IPS DF 6.9 (cell line): ENCODE measurements at regions not wholly inside any gene's neighbourhood (a gene's known extent, or its start where the extent isn't known, plus 50 kb on each side); places are given as distances from the start of the nearest gene placed in this dataset.
A peak's percentile ranks its signal among the peaks of the same experiment; 100 is the strongest.
"Not testable (repeated sequence)": the region's sequence is repeated elsewhere in the genome, so short reads cannot be mapped to it uniquely, and the experiment has no call there.

Source experiments
- DNase-seq: peaks from one replicate; pipeline ENCODE4 v3.0.0-alpha.2; 2013; ENCODE audit warnings: low read depth, low spot score
- H3K27ac ChIP-seq: one replicate; pipeline ENCODE4 v1.5.1; 2013; ENCODE audit warnings: low read length, control low read depth
- H3K27me3 ChIP-seq: 2 replicates; pipeline ENCODE4 v1.6.1; 2013; ENCODE audit warnings: mild to moderate bottlenecking, low read length; ENCODE audit not compliant: control insufficient read depth, insufficient read depth
- H3K36me3 ChIP-seq: 2 replicates; pipeline ENCODE4 v1.6.1; 2013; ENCODE audit warnings: low read length; ENCODE audit not compliant: control insufficient read depth, insufficient read depth
- H3K4me1 ChIP-seq: 2 replicates; pipeline ENCODE4 v1.6.1; 2013; ENCODE audit warnings: low read length; ENCODE audit not compliant: control insufficient read depth, insufficient read depth
- H3K4me3 ChIP-seq: 2 replicates; pipeline ENCODE4 v1.5.1; 2013; ENCODE audit warnings: mild to moderate bottlenecking, low read length
- H3K9me3 ChIP-seq: 2 replicates; pipeline ENCODE4 v1.6.1; 2013; ENCODE audit warnings: low read length, inconsistent platforms; ENCODE audit not compliant: control insufficient read depth, insufficient read depth
- WGBS: extraction: QIAGEN DNeasy Blood & Tissue Kit; methylation state at CpG from one replicate; pipeline ENCODE4 v1.1.7; 2013; ENCODE audit warnings: mixed read lengths, missing lambda C conversion rate; ENCODE audit not compliant: insufficient read length, insufficient coverage; 5-methylcytosine and 5-hydroxymethylcytosine counted together

DNA sequence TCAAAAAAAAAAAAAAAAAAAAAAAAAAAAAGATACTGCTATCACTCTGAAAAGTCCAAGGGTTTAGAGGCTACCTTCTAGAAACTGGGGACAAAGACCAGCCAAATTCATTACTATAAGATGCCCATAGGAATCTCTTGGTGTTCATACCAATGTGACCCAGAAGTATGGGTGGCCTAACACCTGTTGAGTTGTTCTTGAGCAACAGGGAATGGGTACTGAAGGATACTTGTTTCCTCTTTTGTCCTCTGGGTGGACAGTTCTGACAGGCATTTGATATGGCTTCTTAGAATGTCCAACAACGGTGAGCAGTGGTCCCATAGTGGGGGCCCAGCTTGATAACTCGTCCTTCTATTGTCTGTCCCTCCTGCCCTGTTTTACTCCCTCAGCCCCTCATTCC lies 141.4 kb upstream of the PLEKHM1 start:
- Histone ChIP-seq H3K4me1 (no peaks in the 10 kb centered on the region), H3K4me3 (no peak overlapping the region), H3K36me3 (peaks cover 18% of the 10 kb centered on the region), H3K9me3 (no peaks in the 10 kb centered on the region), H3K27ac (no peak overlapping the region), H3K27me3 (no peaks in the 10 kb centered on the region)
- DNase-seq = no peak
- no CpG with 5 or more reads among the region's 2 CpGs for WGBS

- no peaks in the 10 kb centered on the region for H3K4me1 ChIP-seq
- no CpG with 5 or more reads among the region's 4 CpGs for WGBS
- H3K36me3 ChIP-seq = peaks cover 4% of the 10 kb centered on the region; the same call in 1 of the 2 replicates
- no peaks in the 10 kb centered on the region for H3K27me3 ChIP-seq
- no peak overlapping the region for H3K4me3 ChIP-seq
- DNase-seq = no peak
- no peaks in the 10 kb centered on the region for H3K9me3 ChIP-seq
- H3K27ac ChIP-seq = no peak overlapping the region
Observed at GRCh38 chr17:45639297-45639849, 144.7 kb upstream of the CRHR1 start.

DNA sequence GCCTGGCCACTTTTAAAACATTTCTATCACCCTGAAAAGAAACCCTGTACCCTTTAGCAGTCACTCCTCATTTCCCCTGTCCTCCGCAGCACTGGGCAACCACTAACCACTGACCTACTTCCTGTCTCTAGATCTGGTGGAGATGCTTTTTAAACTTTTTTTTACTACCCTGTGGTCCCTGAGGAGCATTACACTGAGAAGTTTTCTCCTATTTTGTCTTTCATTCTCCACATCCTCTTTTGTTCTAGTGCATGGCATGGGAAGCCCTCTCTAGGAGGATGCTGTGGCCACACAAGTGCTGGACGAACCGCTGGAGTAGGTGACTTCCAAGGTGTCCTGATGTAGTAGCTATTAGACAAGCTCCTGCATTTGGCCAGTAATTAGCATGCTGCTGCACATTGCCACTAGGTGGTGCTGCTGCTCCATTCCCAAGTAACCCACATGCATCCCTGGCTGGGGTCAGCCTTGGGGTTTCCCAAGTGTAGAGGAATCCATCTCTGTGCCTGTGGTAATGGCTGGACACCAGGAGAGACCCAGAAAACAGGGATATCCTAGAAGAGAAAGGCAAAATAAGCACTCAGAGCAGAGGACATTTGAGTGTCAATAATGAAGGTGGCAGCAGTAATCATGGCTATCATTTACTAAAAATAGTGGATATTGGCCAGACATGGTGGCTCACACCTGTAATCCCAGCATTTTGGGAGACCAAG lies 143.8 kb upstream of the CRHR1 start:
- Histone ChIP-seq H3K4me3 (no peak overlapping the region), H3K27ac (no peak overlapping the region), H3K27me3 (no peaks in the 10 kb centered on the region), H3K9me3 (no peaks in the 10 kb centered on the region), H3K36me3 (peaks cover 4% of the 10 kb centered on the region; the same call in 1 of the 2 replicates), H3K4me1 (no peaks in the 10 kb centered on the region)
- no CpG with 5 or more reads among the region's 3 CpGs for WGBS
- DNase-seq = peak; percentile 89

GRCh38 chr17:45641541-45641940 lies 142.6 kb upstream of the CRHR1 start:
- no peak overlapping the region for H3K27ac ChIP-seq
- H3K4me3 ChIP-seq = no peak overlapping the region
- H3K27me3 ChIP-seq = no peaks in the 10 kb centered on the region
- H3K4me1 ChIP-seq = no peaks in the 10 kb centered on the region
- H3K9me3 ChIP-seq = no peaks in the 10 kb centered on the region
- no peak for DNase-seq
- H3K36me3 ChIP-seq = peaks cover 4% of the 10 kb centered on the region; the same call in 1 of the 2 replicates
- WGBS = no CpG with 5 or more reads among the region's 5 CpGs

DNA sequence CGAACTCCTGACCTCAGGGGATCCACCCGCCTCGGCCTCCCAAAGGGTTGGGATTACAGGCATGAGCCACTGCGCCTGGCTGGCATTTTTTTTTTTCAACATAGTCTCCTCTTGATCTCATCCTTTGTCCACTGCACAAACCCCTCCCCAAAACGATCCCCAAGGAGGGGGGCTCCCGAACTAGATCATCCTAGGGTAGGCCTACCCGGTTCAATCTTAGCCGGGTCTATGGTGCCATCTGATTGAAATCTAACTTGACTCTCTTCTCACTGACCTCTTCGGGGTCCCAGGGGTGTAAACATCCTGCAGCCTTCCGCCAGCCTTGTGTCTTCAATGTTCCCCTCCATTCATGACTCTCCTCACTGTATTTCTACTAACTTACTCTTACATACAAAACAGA lies 140.5 kb upstream of the CRHR1 start:
- Histone ChIP-seq H3K4me3 (no peak overlapping the region), H3K36me3 (peaks cover 4% of the 10 kb centered on the region; the same call in 1 of the 2 replicates), H3K27ac (no peak overlapping the region), H3K27me3 (no peaks in the 10 kb centered on the region), H3K9me3 (no peaks in the 10 kb centered on the region), H3K4me1 (no peaks in the 10 kb centered on the region; the same call in 1 of the 2 replicates)
- DNase-seq = no peak
- no CpG with 5 or more reads among the region's 10 CpGs for WGBS

DNA sequence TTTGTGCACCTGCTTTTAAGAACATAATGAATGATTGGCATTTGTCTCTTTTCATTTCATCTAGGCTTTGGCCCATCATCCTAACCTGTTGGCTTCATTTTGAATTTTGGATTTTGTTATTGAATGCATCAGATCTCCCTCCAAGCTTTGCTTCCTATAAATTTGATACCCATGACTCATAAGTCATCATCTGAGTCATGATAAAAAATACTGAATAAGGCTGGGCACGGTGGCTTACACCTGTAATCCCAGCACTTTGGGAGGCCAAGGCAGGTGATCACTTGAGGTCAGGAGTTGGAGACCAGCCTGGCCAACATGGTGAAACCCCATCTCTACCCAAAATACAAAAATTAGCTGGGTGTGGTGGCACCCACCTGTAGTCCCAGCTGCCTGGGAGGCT lies 139.5 kb upstream of the CRHR1 start:
- DNase-seq = not testable (repeated sequence)

DNA sequence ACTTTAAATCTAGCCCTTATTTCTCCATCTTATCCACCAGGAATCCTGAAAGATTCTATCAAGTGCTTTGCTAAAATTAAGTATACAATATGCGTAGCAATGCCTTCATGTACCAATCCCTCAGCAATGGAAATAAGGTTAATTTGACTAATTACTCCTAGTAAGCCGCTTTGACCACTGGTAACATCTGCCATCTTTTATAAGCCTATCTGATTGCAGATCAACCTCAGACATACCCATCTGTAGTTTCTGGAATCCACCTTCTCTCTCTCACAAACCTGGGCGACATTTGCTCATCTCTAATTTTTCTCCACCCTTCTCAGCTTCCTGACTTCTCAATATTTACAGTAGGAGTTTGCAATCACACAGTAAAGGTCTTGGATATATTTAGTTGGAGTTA lies 138.8 kb upstream of the CRHR1 start:
- Histone ChIP-seq H3K27me3 (no peaks in the 10 kb centered on the region), H3K27ac (no peak overlapping the region), H3K4me1 (no peaks in the 10 kb centered on the region; the same call in 1 of the 2 replicates), H3K4me3 (no peak overlapping the region), H3K36me3 (no peaks in the 10 kb centered on the region), H3K9me3 (no peaks in the 10 kb centered on the region)
- DNase-seq = no peak
- WGBS = no CpG with 5 or more reads among the region's 3 CpGs

More for the DNA sequence above, 139.5 kb upstream of the CRHR1 start:
- H3K36me3 ChIP-seq, H3K4me3 ChIP-seq, H3K9me3 ChIP-seq, H3K4me1 ChIP-seq, H3K27me3 ChIP-seq, H3K27ac ChIP-seq: not testable (repeated sequence)
- no CpG with 5 or more reads among the region's 1 CpG for WGBS

DNA sequence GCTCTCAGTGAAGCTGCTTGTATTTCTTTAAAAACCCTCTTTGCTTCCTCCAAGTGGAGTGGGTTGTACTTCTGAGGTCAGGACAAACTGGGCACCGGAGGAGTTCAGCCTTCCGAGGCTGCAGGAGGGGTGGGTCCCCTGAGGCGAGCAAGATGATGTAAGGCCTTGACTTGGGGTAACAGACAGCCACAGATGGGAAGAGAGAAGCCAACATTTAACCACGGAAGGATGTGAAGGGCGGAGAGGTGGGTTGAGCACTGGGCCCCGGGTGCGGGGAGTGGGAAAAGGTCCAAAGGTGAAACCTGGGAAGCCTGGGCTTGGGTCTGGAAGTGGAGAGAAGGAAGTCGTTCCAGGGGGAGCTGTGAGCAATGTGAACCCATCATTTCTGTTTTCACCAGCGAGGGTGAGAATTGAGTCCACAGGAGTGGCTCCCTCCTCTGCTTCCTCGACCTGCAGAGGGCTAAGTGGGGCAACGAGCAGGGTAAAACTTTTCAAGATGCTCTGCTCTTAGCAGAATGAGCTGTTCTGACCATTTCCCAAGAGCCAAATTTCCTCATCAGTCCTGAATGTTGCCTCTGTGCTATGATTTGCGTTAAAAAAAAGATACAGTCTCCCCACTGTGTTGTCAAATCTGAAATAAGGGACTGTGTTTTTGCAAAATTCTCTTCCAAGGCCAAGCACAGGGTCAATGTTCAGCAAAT lies 137.7 kb upstream of the CRHR1 start:
- Histone ChIP-seq H3K27ac (no peak overlapping the region), H3K9me3 (no peaks in the 10 kb centered on the region), H3K27me3 (no peaks in the 10 kb centered on the region), H3K36me3 (no peaks in the 10 kb centered on the region), H3K4me1 (no peaks in the 10 kb centered on the region; the same call in 1 of the 2 replicates), H3K4me3 (no peak overlapping the region)
- no CpG with 5 or more reads among the region's 12 CpGs for WGBS
- no peak for DNase-seq

DNA sequence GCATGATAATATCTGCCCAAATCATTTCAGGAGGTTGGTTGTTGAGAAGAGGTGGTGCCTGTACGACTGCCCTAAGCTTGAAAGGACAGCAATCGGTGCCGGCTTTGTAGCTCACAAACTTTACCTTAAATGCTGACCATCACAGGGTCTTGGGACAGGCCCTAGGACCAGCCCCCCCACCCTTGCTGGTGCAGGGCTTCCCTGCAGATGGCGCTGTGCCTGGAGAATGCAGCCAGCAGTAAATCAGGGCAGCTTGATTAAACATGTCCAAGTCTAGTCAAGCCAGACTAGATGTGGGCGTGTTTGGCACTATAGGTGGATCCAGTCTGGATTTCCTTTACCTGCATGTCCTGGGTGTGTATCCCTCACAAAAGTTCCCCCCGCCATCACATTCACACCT lies 135.5 kb upstream of the CRHR1 start:
- Histone ChIP-seq H3K9me3 (no peaks in the 10 kb centered on the region), H3K27me3 (no peaks in the 10 kb centered on the region), H3K36me3 (no peaks in the 10 kb centered on the region), H3K4me1 (no peaks in the 10 kb centered on the region; the same call in 1 of the 2 replicates), H3K4me3 (no peak overlapping the region), H3K27ac (no peak overlapping the region)
- DNase-seq = no peak
- no CpG with 5 or more reads among the region's 6 CpGs for WGBS

- no peak overlapping the region for H3K4me3 ChIP-seq
- WGBS = no CpG with 5 or more reads among the region's 5 CpGs
- H3K9me3 ChIP-seq = no peaks in the 10 kb centered on the region
- H3K27ac ChIP-seq = no peak overlapping the region
- no peaks in the 10 kb centered on the region for H3K27me3 ChIP-seq
- no peak for DNase-seq
- H3K4me1 ChIP-seq = no peaks in the 10 kb centered on the region; the same call in 1 of the 2 replicates
- H3K36me3 ChIP-seq = no peaks in the 10 kb centered on the region
Observed at GRCh38 chr17:45649796-45650195, 134.3 kb upstream of the CRHR1 start.
